GM12878 (cell line): ENCODE measurements at regions not wholly inside any gene's neighbourhood (a gene's known extent, or its start where the extent isn't known, plus 50 kb on each side); places are given as distances from the start of the nearest gene placed in this dataset.

ENCODE experiments used
- ATAC-seq: fragments of 200-7000 bp; cut with Tn5 transposase; 3 replicates; pipeline ENCODE4 v1.9.1; 2020; ENCODE audit warnings: mild to moderate bottlenecking, moderate library complexity
- BruUV-seq: library from RNA; stranded (reverse); fragments of 400-500 nt; replicated peaks from 2 replicates; lab custom pipeline; 2021; lab: Mats Ljungman, UMichigan
- CTCF ChIA-PET: fragments of 300-600 bp; sonication (Branson Sonifier 250); formaldehyde crosslinking; extraction: SDS; loops from one replicate; lab custom pipeline; 2021; ENCODE audit warnings: inconsistent platforms; lab: Yijun Ruan, JAX
- POLR2A ChIA-PET: fragments of 350-600 bp; formaldehyde crosslinking; extraction: SDS; loops from one replicate; lab custom pipeline; 2021; ENCODE audit warnings: inconsistent platforms; lab: Charles Lee
- RAD21 ChIA-PET: fragments of 300-600 bp; sonication (Branson Sonifier 250); formaldehyde crosslinking; loops from one replicate; lab custom pipeline; 2023; ENCODE audit warnings: antibody characterized with exemption; ENCODE audit not compliant: unreplicated experiment; lab: Charles Lee
- SMC1A ChIA-PET: fragments of 300-600 bp; sonication (Branson Sonifier 250); formaldehyde crosslinking; loops from one replicate; lab custom pipeline; 2023; ENCODE audit not compliant: unreplicated experiment, uncharacterized antibody; lab: Charles Lee
- DNase-seq: peaks from one replicate; pipeline ENCODE4 v3.0.0-alpha.2; 2011; ENCODE audit warnings: low read depth, low spot score
- FAIRE-seq: peaks from 3 replicates; lab custom pipeline; 2011; peaks lifted over from hg19 to GRCh38; lab: Jason Lieb, UNC
- H2AFZ ChIP-seq: 2 replicates; pipeline ENCODE4 v1.6.0; 2011; ENCODE audit warnings: low read depth, low read length, control low read depth; ENCODE audit not compliant: control insufficient read depth
- H3K27ac ChIP-seq: 2 replicates; pipeline ENCODE4 v1.5.1; 2011; ENCODE audit warnings: control low read depth; ENCODE audit not compliant: control insufficient read depth, insufficient read depth
- H3K27me3 ChIP-seq, 2 experiments: replicated peaks in 1 of 2; 2 replicates each; pipeline versions ENCODE4 v1.6.0 to v1.6.1; 2011; ENCODE audit warnings: low read length in 1 of 2; ENCODE audit not compliant: control insufficient read depth in 2 of 2, insufficient read depth in 2 of 2
- H3K36me3 ChIP-seq, 2 experiments: 2 replicates each; pipeline ENCODE4 v1.5.1; 2011; ENCODE audit warnings: low read length in 1 of 2; ENCODE audit not compliant: control insufficient read depth in 2 of 2, insufficient read depth in 2 of 2
- H3K4me1 ChIP-seq: 2 replicates; pipeline ENCODE4 v1.6.1; 2011; ENCODE audit warnings: mild to moderate bottlenecking, low read length, moderate library complexity, mixed read lengths; ENCODE audit not compliant: control insufficient read depth, insufficient read depth
- H3K4me2 ChIP-seq: 2 replicates; pipeline ENCODE4 v1.6.0; 2011; ENCODE audit warnings: control low read depth; ENCODE audit not compliant: control insufficient read depth, insufficient read depth
- H3K4me3 ChIP-seq: fragments of 200-600 bp; sonication (generic); 2 replicates; pipeline ENCODE4 v1.5.1; 2016
- H3K79me2 ChIP-seq: 2 replicates; pipeline ENCODE4 v1.6.0; 2011; ENCODE audit warnings: low read length; ENCODE audit not compliant: control insufficient read depth, insufficient read depth
- H3K9ac ChIP-seq: 2 replicates; pipeline ENCODE4 v1.8.0; 2011; ENCODE audit warnings: low read length, control low read depth, mixed read lengths; ENCODE audit not compliant: control insufficient read depth, insufficient read depth
- H3K9me3 ChIP-seq: replicated peaks from 3 replicates; pipeline ENCODE4 v1.5.1; 2011; ENCODE audit warnings: mild to moderate bottlenecking, low read length; ENCODE audit not compliant: control insufficient read depth, insufficient read depth
- H4K20me1 ChIP-seq: 2 replicates; pipeline ENCODE4 v1.6.0; 2011; ENCODE audit not compliant: control insufficient read depth, insufficient read depth
- BHLHE40 ChIP-seq, 2 experiments: fragments of 450-650 bp in 1 of 2; IDR thresholded peaks; 2 replicates each; pipeline ENCODE4 v1.6.1; 2011 to 2017; ENCODE audit warnings: low read depth in 2 of 2, borderline replicate concordance in 1 of 2, improper control_type of control experiment in 1 of 2, low read length in 1 of 2, mild to moderate bottlenecking in 1 of 2
- BRCA1 ChIP-seq: IDR thresholded peaks from 2 replicates; pipeline ENCODE4 v1.6.1; 2011; ENCODE audit warnings: low read depth, low read length, improper control_type of control experiment
- CHD4 ChIP-seq: fragments of 200-600 bp; sonication (generic); IDR thresholded peaks from 2 replicates; pipeline ENCODE4 v1.6.1; 2016; ENCODE audit warnings: mild to moderate bottlenecking
- DPF2 ChIP-seq: fragments of 450-650 bp; IDR thresholded peaks from 2 replicates; pipeline ENCODE4 v1.6.1; 2017; ENCODE audit warnings: mild to moderate bottlenecking
- E2F4 ChIP-seq: IDR thresholded peaks from 2 replicates; pipeline ENCODE4 v1.6.1; 2012; ENCODE audit warnings: low read depth, low read length, improper control_type of control experiment
- HCFC1 ChIP-seq: fragments of 150-350 bp; IDR thresholded peaks from 2 replicates; pipeline ENCODE4 v1.6.1; 2014; ENCODE audit warnings: low read length
- IRF5 ChIP-seq: fragments of 450-650 bp; IDR thresholded peaks from 2 replicates; pipeline ENCODE4 v1.6.1; 2017; ENCODE audit warnings: borderline replicate concordance
- NFYB ChIP-seq: IDR thresholded peaks from 2 replicates; pipeline ENCODE4 v1.6.1; 2011; ENCODE audit warnings: low read depth, mild to moderate bottlenecking, low read length, improper control_type of control experiment, moderate library complexity; ENCODE audit not compliant: insufficient read depth
- NR2F1 ChIP-seq: fragments of 450-650 bp; conservative IDR thresholded peaks from 2 replicates; pipeline ENCODE4 v1.6.1; 2017; ENCODE audit warnings: mild to moderate bottlenecking
- PAX5 ChIP-seq: IDR thresholded peaks from 2 replicates; pipeline ENCODE4 v1.6.1; 2011; ENCODE audit warnings: low read depth, low read length, borderline replicate concordance
- POU2F2 ChIP-seq: IDR thresholded peaks from 3 replicates; pipeline ENCODE4 v1.6.1; 2011; ENCODE audit warnings: low read depth, mild to moderate bottlenecking, low read length, borderline replicate concordance
- SIN3A ChIP-seq: IDR thresholded peaks from 2 replicates; pipeline ENCODE4 v1.6.1; 2012; ENCODE audit warnings: low read depth, low read length, improper control_type of control experiment
- SREBF1 ChIP-seq: IDR thresholded peaks from 2 replicates; pipeline ENCODE4 v1.6.1; 2012; ENCODE audit warnings: mild to moderate bottlenecking, low read length
- TBL1XR1 ChIP-seq: IDR thresholded peaks from 2 replicates; pipeline ENCODE4 v1.6.1; 2012; ENCODE audit warnings: low read depth, low read length, improper control_type of control experiment
- TCF7 ChIP-seq: IDR thresholded peaks from 2 replicates; pipeline ENCODE4 v1.6.1; 2014; ENCODE audit warnings: antibody characterized with exemption, borderline replicate concordance
- WRNIP1 ChIP-seq: IDR thresholded peaks from 2 replicates; pipeline ENCODE4 v1.6.1; 2011; ENCODE audit warnings: low read depth, low read length, improper control_type of control experiment, borderline replicate concordance
- YY1 ChIP-seq: IDR thresholded peaks from 2 replicates; pipeline ENCODE4 v1.6.1; 2011; ENCODE audit warnings: low read depth, mild to moderate bottlenecking, low read length
- ZNF384 ChIP-seq: IDR thresholded peaks from 2 replicates; pipeline ENCODE4 v1.6.1; 2012; ENCODE audit warnings: low read depth, mild to moderate bottlenecking, low read length, improper control_type of control experiment, borderline replicate concordance
- WGBS: methylation state at CpG from one replicate; pipeline ENCODE4 v1.1.6; 2016; ENCODE audit warnings: low lambda C conversion rate; ENCODE audit not compliant: insufficient replicate concordance, insufficient coverage; ENCODE audit errors: missing lambda C conversion rate; 5-methylcytosine and 5-hydroxymethylcytosine counted together
- in situ Hi-C: fragments of 300-500 bp; cut with MboI; formaldehyde crosslinking; loops from 9 replicates; pipeline ENCODE4 v1.14.3; 2018; ENCODE audit warnings: mixed read lengths
- intact Hi-C: fragments of 100-400 bp; cut with micrococcal nuclease; formaldehyde crosslinking; loops from one replicate; pipeline ENCODE4 v1.14.2; 2022; ENCODE audit not compliant: unreplicated experiment

- Histone ChIP-seq H3K27me3 (no peaks in the 10 kb centered on the region), H3K9ac (no peak overlapping the region), H3K27ac (no peak overlapping the region), H3K79me2 (no peaks in the 10 kb centered on the region), H4K20me1 (no peaks in the 10 kb centered on the region), H3K4me2 (no peak overlapping the region), H3K36me3 (no peaks in the 10 kb centered on the region), H3K9me3 (no peaks in the 10 kb centered on the region), H3K4me1 (no peaks in the 10 kb centered on the region), H3K4me3 (no peak overlapping the region), H2AFZ (no peak overlapping the region)
- BruUV-seq = no TSS peak
- ATAC-seq (no peak), DNase-seq (no peak), FAIRE-seq (no peak)
- in situ Hi-C loops = no loop called here
- no peak for TF ChIP-seq E2F4
- TF ChIP-seq WRNIP1 = no peak
- no peak for TF ChIP-seq BRCA1
- TF ChIP-seq SREBF1 = no peak
- no peak for TF ChIP-seq TBL1XR1
- no peak for TF ChIP-seq HCFC1
- no peak for TF ChIP-seq YY1
- TF ChIP-seq TCF7 = no peak
- TF ChIP-seq POU2F2 = no peak
- TF ChIP-seq NR2F1 = no peak
- no peak for TF ChIP-seq BHLHE40 (IDR thresholded peaks at IDR 0.05; ENCODE audit: borderline replicate concordance in 1 of 2, low read depth in 2 of 2, low read length in 1 of 2)
- TF ChIP-seq ZNF384 = no peak
- no peak for TF ChIP-seq NFYB
- no peak for TF ChIP-seq SIN3A
- TF ChIP-seq DPF2 = no peak
- no peak for TF ChIP-seq CHD4
- no peak for TF ChIP-seq PAX5
- no peak for TF ChIP-seq IRF5
- ChIA-PET RAD21 (no interaction called here), POLR2A (no interaction called here), SMC1A (interaction anchor here (1.1 kb wide), 1 partner anchor 15 kb away, joined by 4 read pairs; no protein-coding TSS in a partner anchor), CTCF (no interaction called here)
- WGBS = 63% methylated on average over 3 of the region's 3 CpGs
- intact Hi-C loops = no loop called here
These were observed 620.2 kb upstream of the BCHE start for GRCh38 chr3:166457382-166457781.
